ENCODE measurements at regions not wholly inside any gene's neighbourhood (a gene's known extent, or its start where the extent isn't known, plus 50 kb on each side); places are given as distances from the start of the nearest gene placed in this dataset.

- TF ChIP-seq CTCF (conservative IDR thresholded peaks at IDR 0.05) (no peak), ZFX (IDR thresholded peaks at IDR 0.05) (no peak)
Measured at GRCh38 chr17:79525793-79526677, 84.8 kb downstream of the RBFOX3 start.

All from C4-2B (cell line).